ENCODE measurements at regions not wholly inside any gene's neighbourhood (a gene's known extent, or its start where the extent isn't known, plus 50 kb on each side); places are given as distances from the start of the nearest gene placed in this dataset.
"Not testable (repeated sequence)": the region's sequence is repeated elsewhere in the genome, so short reads cannot be mapped to it uniquely, and the experiment has no call there.

GRCh38 chr5:166127766-166128570, 2163.5 kb upstream of the WWC1 start:
- DNase-seq (ENCODE audit: low read depth in 2 of 3, low spot score in 2 of 3) = no peak

GRCh38 chr5:166145107-166145506, 2146.3 kb upstream of the WWC1 start:
- DNase-seq (ENCODE audit: low read depth in 2 of 3, low spot score in 2 of 3) = not testable (repeated sequence)

GRCh38 chr5:166163996-166164610, 2127.3 kb upstream of the WWC1 start:
- no peak for DNase-seq (ENCODE audit: low read depth in 2 of 3, low spot score in 2 of 3)

- no peak for DNase-seq (ENCODE audit: low read depth in 2 of 3, low spot score in 2 of 3)
Measured at GRCh38 chr5:166165596-166165995, 2125.8 kb upstream of the WWC1 start.

- no peak for DNase-seq (ENCODE audit: low read depth in 2 of 3, low spot score in 2 of 3)
Measured at GRCh38 chr5:166166071-166166470, 2125.4 kb upstream of the WWC1 start.

GRCh38 chr5:166172597-166172996, 2118.8 kb upstream of the WWC1 start:
- no peak for DNase-seq (ENCODE audit: low read depth in 2 of 3, low spot score in 2 of 3)

- no peak for DNase-seq (ENCODE audit: low read depth in 2 of 3, low spot score in 2 of 3)
Measured at GRCh38 chr5:166178411-166179080, 2112.9 kb upstream of the WWC1 start.

GRCh38 chr5:166185185-166185584, 2106.3 kb upstream of the WWC1 start:
- DNase-seq (ENCODE audit: low read depth in 2 of 3, low spot score in 2 of 3) = no peak

GRCh38 chr5:166188501-166189325, 2102.7 kb upstream of the WWC1 start:
- no peak for DNase-seq (ENCODE audit: low read depth in 2 of 3, low spot score in 2 of 3)

- no peak for DNase-seq (ENCODE audit: low read depth in 2 of 3, low spot score in 2 of 3)
Measured at GRCh38 chr5:166192696-166193095, 2098.7 kb upstream of the WWC1 start.

GRCh38 chr5:166195981-166196380, 2095.5 kb upstream of the WWC1 start:
- no peak for DNase-seq (ENCODE audit: low read depth in 2 of 3, low spot score in 2 of 3)

GRCh38 chr5:166200532-166200931, 2090.9 kb upstream of the WWC1 start:
- DNase-seq (ENCODE audit: low read depth in 2 of 3, low spot score in 2 of 3) = no peak

- no peak for DNase-seq (ENCODE audit: low read depth in 2 of 3, low spot score in 2 of 3)
Measured at GRCh38 chr5:166211640-166212039, 2079.8 kb upstream of the WWC1 start.

- DNase-seq (ENCODE audit: low read depth in 2 of 3, low spot score in 2 of 3) = no peak
Measured at GRCh38 chr5:166236327-166236726, 2055.1 kb upstream of the WWC1 start.

- DNase-seq (ENCODE audit: low read depth in 2 of 3, low spot score in 2 of 3) = no peak
Measured at GRCh38 chr5:166240705-166241104, 2050.7 kb upstream of the WWC1 start.

- no peak for DNase-seq (ENCODE audit: low read depth in 2 of 3, low spot score in 2 of 3)
Measured at GRCh38 chr5:166245556-166245955, 2045.9 kb upstream of the WWC1 start.

GRCh38 chr5:166251786-166252185, 2039.7 kb upstream of the WWC1 start:
- DNase-seq (ENCODE audit: low read depth in 2 of 3, low spot score in 2 of 3) = no peak

GRCh38 chr5:166257661-166258060, 2033.8 kb upstream of the WWC1 start:
- DNase-seq (ENCODE audit: low read depth in 2 of 3, low spot score in 2 of 3) = no peak

GRCh38 chr5:166262395-166262794, 2029.0 kb upstream of the WWC1 start:
- no peak for DNase-seq (ENCODE audit: low read depth in 2 of 3, low spot score in 2 of 3)

GRCh38 chr5:166267907-166268306, 2023.5 kb upstream of the WWC1 start:
- DNase-seq (ENCODE audit: low read depth in 2 of 3, low spot score in 2 of 3) = no peak

- DNase-seq (ENCODE audit: low read depth in 2 of 3, low spot score in 2 of 3) = no peak
Measured at GRCh38 chr5:166270712-166271111, 2020.7 kb upstream of the WWC1 start.

All from hematopoietic multipotent progenitor cell (in vitro differentiated cells).